Neural cell (in vitro differentiated cells): ENCODE measurements at regions not wholly inside any gene's neighbourhood (a gene's known extent, or its start where the extent isn't known, plus 50 kb on each side); places are given as distances from the start of the nearest gene placed in this dataset.

ENCODE experiments used
- H2AFZ ChIP-seq: fragments of 200-600, 300-800 bp; sonication (generic), shearing (Covaris generic); 2 replicates; pipeline ENCODE4 v1.6.0; 2014; ENCODE audit warnings: low read depth, mild to moderate bottlenecking, antibody characterized with exemption, low read length, moderate library complexity
- H3F3A ChIP-seq: fragments of 200-600 bp; shearing (Covaris generic); 2 replicates; pipeline ENCODE4 v1.6.1; 2016; ENCODE audit warnings: mild to moderate bottlenecking, moderate library complexity, mixed read lengths, antibody characterized with exemption, low read length; ENCODE audit not compliant: insufficient read depth, poor library complexity, severe bottlenecking
- H3K27ac ChIP-seq: fragments of 200-600, 300-800 bp; sonication (generic), shearing (Covaris generic); 2 replicates; pipeline ENCODE4 v1.5.1; 2014; ENCODE audit warnings: mild to moderate bottlenecking, low read length, moderate library complexity
- H3K27me3 ChIP-seq: fragments of 300-800, 200-600 bp; sonication (generic), shearing (Covaris generic); 2 replicates; pipeline ENCODE4 v1.6.0; 2014; ENCODE audit warnings: mild to moderate bottlenecking, low read depth, low read length, moderate library complexity; ENCODE audit not compliant: insufficient read depth
- H3K36me3 ChIP-seq: fragments of 300-800, 200-600 bp; sonication (generic), shearing (Covaris generic); 2 replicates; pipeline ENCODE4 v1.5.1; 2014; ENCODE audit warnings: mild to moderate bottlenecking, antibody characterized with exemption, low read length, moderate library complexity; ENCODE audit not compliant: insufficient read depth
- H3K4me2 ChIP-seq: fragments of 300-800, 200-600 bp; sonication (generic), shearing (Covaris generic); 2 replicates; pipeline ENCODE4 v1.6.0; 2014; ENCODE audit warnings: mild to moderate bottlenecking, low read length
- H3K4me3 ChIP-seq: fragments of 300-800, 200-600 bp; sonication (generic), shearing (Covaris generic); 2 replicates; pipeline ENCODE4 v1.5.1; 2014; ENCODE audit warnings: mild to moderate bottlenecking, low read length, moderate library complexity
- H3K79me2 ChIP-seq: fragments of 200-600 bp; shearing (Covaris generic); replicated peaks from 2 replicates; pipeline ENCODE4 v1.6.0; 2014; ENCODE audit warnings: mild to moderate bottlenecking, low read length, moderate library complexity; ENCODE audit not compliant: insufficient read depth
- H3K9ac ChIP-seq: fragments of 300-800, 200-600 bp; sonication (generic), shearing (Covaris generic); 2 replicates; pipeline ENCODE4 v1.6.1; 2016; ENCODE audit warnings: mild to moderate bottlenecking, low read length, mixed read lengths
- H3K9me2 ChIP-seq: fragments of 200-600 bp; shearing (Covaris generic); 2 replicates; pipeline ENCODE4 v1.6.1; 2016; ENCODE audit warnings: mild to moderate bottlenecking, low read length, mixed read lengths; ENCODE audit not compliant: insufficient read depth
- H3K9me3 ChIP-seq: fragments of 200-600, 300-800 bp; sonication (generic), shearing (Covaris generic); 2 replicates; pipeline ENCODE4 v1.6.1; 2016; ENCODE audit warnings: mild to moderate bottlenecking, mixed run types, low read length, moderate library complexity, mixed read lengths
- H4K20me1 ChIP-seq: fragments of 200-600 bp; shearing (Covaris generic); 2 replicates; pipeline ENCODE4 v1.6.1; 2016; ENCODE audit warnings: mild to moderate bottlenecking, mixed run types; ENCODE audit not compliant: insufficient read depth
- CTCF ChIP-seq: fragments of 450-650 bp; IDR thresholded peaks from 2 replicates; pipeline ENCODE4 v1.5.1; 2014; ENCODE audit warnings: antibody characterized with exemption, mild to moderate bottlenecking, moderate library complexity; ENCODE audit not compliant: poor library complexity, severe bottlenecking
- EP300 ChIP-seq: fragments of 450-650 bp; conservative IDR thresholded peaks from 2 replicates; pipeline ENCODE4 v1.6.1; 2014; ENCODE audit warnings: antibody characterized with exemption, mild to moderate bottlenecking, moderate library complexity; ENCODE audit not compliant: poor library complexity, severe bottlenecking
- EZH2 ChIP-seq: fragments of 200-600, 300-800 bp; shearing (Covaris generic), sonication (generic); IDR thresholded peaks from 2 replicates; pipeline ENCODE4 v1.6.1; 2014; ENCODE audit warnings: antibody characterized with exemption, low read length, borderline replicate concordance, mild to moderate bottlenecking; ENCODE audit not compliant: insufficient read depth, poor library complexity, severe bottlenecking
- MXI1 ChIP-seq: fragments of 450-650 bp; conservative IDR thresholded peaks from 2 replicates; pipeline ENCODE4 v1.6.1; 2014; ENCODE audit warnings: antibody characterized with exemption, mild to moderate bottlenecking; ENCODE audit not compliant: poor library complexity, severe bottlenecking
- POLR2AphosphoS5 ChIP-seq: IDR thresholded peaks from 2 replicates; pipeline ENCODE4 v1.6.1; 2012
- RAD21 ChIP-seq: fragments of 450-650 bp; conservative IDR thresholded peaks from 2 replicates; pipeline ENCODE4 v1.6.1; 2014; ENCODE audit warnings: antibody characterized with exemption, mild to moderate bottlenecking, moderate library complexity
- REST ChIP-seq: IDR thresholded peaks from 2 replicates; pipeline ENCODE4 v1.6.1; 2012; ENCODE audit warnings: borderline replicate concordance
- SMC3 ChIP-seq: fragments of 450-650 bp; conservative IDR thresholded peaks from 2 replicates; pipeline ENCODE4 v1.6.1; 2014; ENCODE audit warnings: antibody characterized with exemption, mild to moderate bottlenecking, moderate library complexity; ENCODE audit not compliant: poor library complexity

GRCh38 chr2:193701484-193701883 is 1506.8 kb upstream of the TMEFF2 start:
- no peak overlapping the region for H3K4me2 ChIP-seq
- H3K27me3 ChIP-seq, result no peaks in the 10 kb centered on the region
- no peaks in the 10 kb centered on the region for H3K9me3 ChIP-seq
- no peaks in the 10 kb centered on the region for H3K36me3 ChIP-seq
- H3F3A ChIP-seq, result no peaks in the 10 kb centered on the region
- H3K9ac ChIP-seq, result no peak overlapping the region
- H3K9me2 ChIP-seq, result no peaks in the 10 kb centered on the region
- no peaks in the 10 kb centered on the region for H4K20me1 ChIP-seq
- H3K79me2 ChIP-seq, result no peaks in the 10 kb centered on the region
- no peak overlapping the region for H2AFZ ChIP-seq
- H3K27ac ChIP-seq, result no peak overlapping the region
- H3K4me3 ChIP-seq, result no peak overlapping the region
- no peak for TF ChIP-seq EP300

- peak; percentile 58 for TF ChIP-seq CTCF
- peak; percentile 64 for TF ChIP-seq RAD21
- no peak for TF ChIP-seq MXI1
- peak; percentile 62 for TF ChIP-seq SMC3
- TF ChIP-seq EZH2, result no peak
- no peak overlapping the region for H3K27ac ChIP-seq
- no peaks in the 10 kb centered on the region for H3K79me2 ChIP-seq
- no peaks in the 10 kb centered on the region for H3K27me3 ChIP-seq
- no peaks in the 10 kb centered on the region for H3K9me3 ChIP-seq
- H3K9ac ChIP-seq, result no peak overlapping the region
- no peaks in the 10 kb centered on the region for H3K36me3 ChIP-seq
- no peaks in the 10 kb centered on the region for H3K9me2 ChIP-seq
- H3K4me2 ChIP-seq, result no peak overlapping the region
- no peak overlapping the region for H3K4me3 ChIP-seq
- H4K20me1 ChIP-seq, result no peaks in the 10 kb centered on the region
- H2AFZ ChIP-seq, result no peak overlapping the region
- no peaks in the 10 kb centered on the region for H3F3A ChIP-seq
Observed at GRCh38 chr2:193695367-193695766, 1500.6 kb upstream of the TMEFF2 start.

GRCh38 chr2:193693758-193694157 is 1499.0 kb upstream of the TMEFF2 start:
- Histone ChIP-seq H3K79me2 (no peaks in the 10 kb centered on the region), H3K4me2 (no peak overlapping the region), H3K9me3 (no peaks in the 10 kb centered on the region), H4K20me1 (no peaks in the 10 kb centered on the region), H3K9ac (no peak overlapping the region), H3K4me3 (no peak overlapping the region), H2AFZ (no peak overlapping the region), H3K27me3 (no peaks in the 10 kb centered on the region), H3K36me3 (no peaks in the 10 kb centered on the region), H3K9me2 (no peaks in the 10 kb centered on the region), H3F3A (no peaks in the 10 kb centered on the region), H3K27ac (no peak overlapping the region)
- no peak for TF ChIP-seq CTCF
- no peak for TF ChIP-seq EP300
- TF ChIP-seq RAD21, result no peak
- TF ChIP-seq REST, result no peak
- no peak for TF ChIP-seq EZH2
- TF ChIP-seq POLR2AphosphoS5, result no peak
- TF ChIP-seq MXI1, result no peak
- TF ChIP-seq SMC3, result no peak
